Fibroblast of upper back skin (primary cell): ENCODE measurements at regions not wholly inside any gene's neighbourhood (a gene's known extent, or its start where the extent isn't known, plus 50 kb on each side); places are given as distances from the start of the nearest gene placed in this dataset.

Source experiments
- DNase-seq: peaks from one replicate; pipeline ENCODE4 v3.0.0-alpha.2; 2013

DNA sequence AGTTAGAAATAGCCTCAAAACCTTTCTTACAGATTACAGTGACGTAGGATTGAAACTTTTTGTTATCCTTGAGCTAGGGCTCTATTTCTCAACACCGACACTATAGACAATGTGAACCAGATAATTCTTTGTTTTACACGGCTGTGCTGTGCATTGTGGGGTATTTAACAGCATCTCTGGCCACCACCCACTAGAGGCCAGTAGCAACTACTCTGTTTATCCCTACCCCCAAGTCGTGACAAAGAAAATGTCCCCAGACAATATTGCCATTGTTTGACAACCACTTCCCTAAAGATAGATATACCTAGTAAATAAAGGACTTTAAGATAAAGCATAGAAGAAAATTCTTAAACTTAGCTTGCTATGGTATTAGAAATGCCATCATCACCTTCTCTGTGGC is 359.6 kb downstream of the ARL4A start:
- no peak for DNase-seq

DNA sequence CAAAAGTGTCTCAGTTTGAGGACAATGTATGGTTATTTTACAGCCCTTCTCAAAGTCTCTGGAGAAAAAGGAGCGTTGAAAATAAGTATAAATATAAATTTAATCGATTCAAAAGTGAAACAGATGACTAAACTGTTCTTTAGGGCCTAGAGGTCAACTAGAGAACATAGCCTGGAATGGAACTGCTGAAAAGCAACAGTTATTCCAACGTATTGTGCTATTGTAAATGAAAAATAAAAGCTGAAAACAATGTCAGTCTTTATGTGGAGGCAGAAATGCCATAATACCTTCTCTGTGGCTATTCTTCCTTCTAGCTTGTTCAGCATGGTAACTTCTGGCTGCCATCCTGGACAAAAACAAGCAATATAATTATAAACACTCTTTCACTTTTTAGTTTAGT is 362.5 kb downstream of the ARL4A start:
- no peak for DNase-seq

DNA sequence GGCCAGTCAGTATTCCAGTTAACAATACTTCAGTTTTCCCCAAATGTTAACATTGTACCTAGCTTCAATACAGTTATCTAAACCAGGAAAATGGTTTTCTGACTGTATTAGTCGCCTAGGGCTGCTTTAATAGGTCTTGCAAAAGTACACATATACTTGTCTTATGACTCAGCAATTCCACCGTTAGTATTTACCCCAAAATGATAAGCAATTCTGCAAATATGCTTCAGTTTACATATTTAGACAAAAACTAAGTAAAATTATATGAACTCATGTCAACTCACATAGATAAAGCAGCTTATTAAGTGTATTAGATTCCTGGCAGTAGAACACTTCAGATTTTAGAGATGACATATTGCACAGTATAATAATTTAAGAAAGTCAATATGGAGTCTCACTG is 363.3 kb downstream of the ARL4A start:
- peak; percentile 65 for DNase-seq

DNA sequence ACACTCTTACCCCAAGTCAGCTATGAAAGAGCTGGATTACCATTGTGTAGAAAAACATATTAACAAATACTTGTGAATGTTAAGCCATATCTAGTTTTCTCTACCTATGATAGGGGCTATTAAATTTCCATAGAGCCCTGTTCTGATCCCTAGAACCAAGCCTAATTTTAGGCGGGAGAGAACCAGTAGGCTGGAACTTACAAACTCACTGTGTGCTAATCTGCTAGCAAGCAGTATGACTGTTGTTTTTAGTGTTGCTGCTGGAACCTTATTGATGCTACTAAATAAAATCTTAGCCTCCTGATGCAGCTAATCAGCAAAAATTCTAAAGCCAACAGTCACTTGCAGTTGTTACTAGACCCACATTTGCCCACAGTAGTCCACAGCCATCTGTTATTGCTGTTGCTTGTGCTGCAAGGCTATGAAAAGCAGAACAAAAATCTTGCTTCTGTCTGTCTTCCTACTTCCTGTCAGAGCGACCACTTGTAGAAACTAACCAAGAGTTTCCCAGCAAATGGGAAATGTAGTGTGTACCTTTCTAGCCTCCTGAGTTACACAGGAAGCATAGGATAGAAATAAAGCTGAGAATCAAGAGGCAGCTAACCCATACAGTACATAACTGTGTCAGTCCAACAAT is 368.4 kb downstream of the ARL4A start:
- DNase-seq = no peak

DNA sequence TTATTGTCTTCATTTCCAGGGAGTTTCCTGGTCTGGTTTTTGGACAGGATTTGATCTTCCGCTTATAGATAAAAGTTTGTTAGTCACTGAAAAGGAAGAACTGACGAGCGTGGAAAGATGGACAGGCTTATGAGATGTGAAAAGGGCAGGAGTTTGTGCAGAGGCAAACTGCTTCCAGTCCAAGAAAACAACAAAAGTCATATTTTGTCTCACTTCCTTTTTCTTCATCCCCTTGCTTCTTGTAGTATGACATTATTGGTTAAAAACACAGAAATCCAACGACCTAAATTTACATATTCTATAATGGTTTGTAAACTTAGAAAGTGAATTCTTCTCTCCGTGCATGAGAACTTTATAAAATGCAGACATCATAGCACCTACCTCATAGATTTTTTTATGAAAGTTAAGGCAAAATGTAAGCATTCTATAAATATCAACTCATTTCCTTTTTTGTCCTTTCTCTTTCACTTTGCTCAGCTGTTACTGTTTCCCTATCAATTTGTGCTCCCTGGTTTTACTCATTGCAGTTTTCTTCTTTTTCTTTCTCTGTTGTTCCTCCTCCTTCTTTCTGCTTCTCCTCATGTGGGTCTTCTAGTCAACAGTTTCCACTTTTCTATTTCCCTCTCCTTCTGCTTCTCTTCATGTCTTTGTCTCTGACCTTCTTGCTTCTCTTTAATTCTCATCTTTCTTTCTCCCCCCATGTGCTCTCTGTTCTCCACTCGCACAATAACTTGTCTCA is 370.2 kb downstream of the ARL4A start:
- DNase-seq = no peak

DNA sequence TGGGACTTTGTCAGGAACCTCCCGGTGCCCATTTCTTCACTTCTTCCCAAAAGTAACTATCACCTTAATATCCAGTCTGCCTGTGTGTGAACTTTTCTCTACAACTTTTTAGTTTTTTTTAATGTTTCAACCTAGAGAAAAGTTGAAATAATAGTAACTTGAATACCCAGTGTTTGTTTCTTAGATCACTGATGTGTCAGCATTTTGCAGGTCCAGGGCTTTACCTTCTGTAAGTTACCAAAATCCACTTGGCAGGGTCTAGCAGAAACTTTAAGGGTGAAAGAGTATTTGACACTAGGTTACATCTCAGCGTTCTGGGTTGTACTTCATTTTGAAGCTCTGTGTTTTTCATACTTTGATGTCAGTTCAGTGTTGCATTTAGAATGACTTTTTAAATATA is 372.7 kb downstream of the ARL4A start:
- no peak for DNase-seq

DNA sequence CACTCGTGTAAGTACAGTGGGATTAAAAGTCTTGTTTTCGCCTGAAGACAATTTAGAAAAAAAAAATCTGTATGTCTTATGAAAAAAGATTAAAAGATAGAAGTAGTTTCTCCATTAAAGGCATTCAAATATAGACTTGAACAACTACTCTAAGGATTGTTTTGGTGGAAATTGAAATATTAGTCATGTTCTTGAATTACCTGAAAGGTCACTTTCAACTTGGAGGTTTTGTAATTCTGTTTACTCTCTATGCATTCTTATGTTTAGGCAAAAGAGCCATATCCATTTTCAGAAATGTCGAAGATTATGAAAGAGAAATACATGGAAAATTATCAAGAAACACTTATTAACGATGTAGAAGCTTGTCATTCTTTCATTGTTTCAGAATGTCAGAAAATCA is 373.7 kb downstream of the ARL4A start:
- DNase-seq = no peak

DNA sequence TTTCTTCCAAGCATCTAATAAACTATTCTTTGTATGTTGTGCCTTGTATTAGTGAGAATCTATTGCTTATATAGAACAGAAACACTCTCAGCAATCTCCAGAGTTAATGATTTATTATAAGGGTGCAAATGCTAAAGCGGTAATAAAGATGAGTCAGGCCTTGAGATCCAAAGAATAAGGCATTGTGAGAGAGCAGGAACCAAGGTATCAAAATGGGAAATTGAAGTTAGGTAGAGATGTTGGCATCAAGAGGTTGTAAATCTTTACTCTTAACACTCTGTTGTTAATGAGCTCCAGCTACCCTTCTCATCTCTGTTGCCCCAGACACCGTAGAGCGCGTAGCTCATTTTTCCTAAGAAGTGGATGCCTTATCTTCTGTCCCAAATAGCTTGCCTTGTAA is 375.2 kb downstream of the ARL4A start:
- DNase-seq = no peak

DNA sequence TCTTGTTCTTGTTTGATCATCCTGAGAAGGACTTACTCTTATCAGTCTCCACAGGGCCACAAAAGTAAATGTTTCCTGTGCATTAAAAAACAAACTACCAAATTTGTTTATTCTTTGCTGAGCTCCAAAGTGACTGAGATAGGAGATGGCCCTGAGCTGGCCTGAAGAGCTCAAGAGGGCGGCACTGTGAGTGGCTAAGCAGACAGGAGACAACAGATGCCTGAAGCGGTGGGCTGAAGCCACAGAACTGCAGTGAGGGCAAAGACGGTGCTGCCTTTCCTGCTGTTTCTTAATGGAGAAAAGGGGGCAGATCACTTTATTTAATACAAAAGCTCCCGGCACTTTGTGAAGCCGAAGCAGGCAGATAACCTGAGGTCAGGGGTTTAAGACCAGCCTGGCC is 379.6 kb downstream of the ARL4A start:
- DNase-seq = no peak

DNA sequence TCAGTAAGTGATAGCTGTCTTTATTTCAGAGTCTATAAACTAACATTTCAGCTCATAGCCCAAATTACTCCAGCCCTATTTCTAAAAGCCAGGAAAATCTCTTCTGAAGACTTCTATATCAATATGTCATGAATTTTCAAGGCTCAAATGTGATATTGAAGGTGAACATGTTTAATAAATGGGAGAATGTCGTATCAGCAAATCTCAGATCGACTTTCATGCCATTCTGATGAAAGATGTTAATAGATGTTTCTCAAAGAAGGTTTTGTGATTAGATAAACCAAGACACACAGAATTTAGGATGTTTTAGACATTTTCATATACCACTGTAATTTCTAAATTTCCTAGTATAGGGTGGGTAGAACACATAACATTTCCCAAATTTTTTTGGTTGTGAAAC is 380.6 kb downstream of the ARL4A start:
- DNase-seq = no peak

DNA sequence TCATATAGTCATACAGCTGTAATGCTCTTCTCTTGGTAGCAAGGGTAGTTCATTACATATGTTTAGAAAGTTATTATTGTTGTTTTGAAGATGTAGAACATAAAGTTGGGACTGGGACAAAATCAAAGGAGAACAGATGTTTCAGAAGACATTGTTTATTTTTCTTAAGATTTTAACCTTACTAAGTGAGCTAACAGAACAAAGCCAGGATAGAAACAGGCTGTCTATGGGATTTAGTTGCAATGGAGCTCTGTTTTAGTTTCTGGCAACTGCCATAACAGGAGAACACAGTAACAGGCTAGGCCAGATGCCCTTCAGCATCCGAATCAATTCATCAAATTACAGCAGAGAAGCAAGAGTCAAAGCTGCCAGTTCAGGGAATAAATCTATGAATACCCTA is 382.4 kb downstream of the ARL4A start:
- DNase-seq = no peak

DNA sequence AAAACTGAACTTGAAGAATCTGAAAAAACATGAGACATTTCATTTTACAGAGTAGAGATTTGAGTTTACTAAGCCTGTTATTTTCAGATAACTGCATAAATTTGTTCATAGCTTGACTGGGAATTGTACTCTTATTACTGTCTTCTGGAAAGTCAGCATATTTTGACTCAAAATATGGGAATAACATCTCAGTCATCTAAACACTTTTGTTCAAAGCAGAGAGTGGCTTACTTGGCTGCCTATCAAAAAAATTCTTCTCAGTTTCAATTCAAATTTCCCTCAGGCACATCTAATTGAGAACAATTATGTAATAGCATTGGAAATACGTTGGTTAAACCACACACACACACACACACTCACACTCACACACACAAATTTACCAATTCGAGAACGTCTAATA is 384.6 kb downstream of the ARL4A start:
- no peak for DNase-seq

DNA sequence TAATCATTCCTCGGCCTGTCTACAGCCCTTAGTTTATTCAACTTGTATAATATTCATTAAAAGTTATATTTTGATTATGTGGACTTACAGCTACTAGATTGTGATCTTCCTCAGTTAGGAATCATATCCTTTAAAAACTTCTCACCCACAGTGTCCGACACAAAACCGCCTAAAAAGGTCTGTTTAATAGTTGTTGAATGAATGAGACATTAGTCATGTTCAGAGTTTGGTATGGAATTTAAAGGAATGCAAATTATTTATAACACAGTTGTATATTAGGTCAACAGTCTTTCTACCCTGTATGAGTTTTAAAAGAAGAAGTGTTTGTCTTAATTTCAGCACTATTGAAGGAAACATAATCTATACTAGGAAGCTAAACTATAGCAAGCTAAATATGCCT is 390.0 kb downstream of the ARL4A start:
- peak; percentile 64 for DNase-seq

DNA sequence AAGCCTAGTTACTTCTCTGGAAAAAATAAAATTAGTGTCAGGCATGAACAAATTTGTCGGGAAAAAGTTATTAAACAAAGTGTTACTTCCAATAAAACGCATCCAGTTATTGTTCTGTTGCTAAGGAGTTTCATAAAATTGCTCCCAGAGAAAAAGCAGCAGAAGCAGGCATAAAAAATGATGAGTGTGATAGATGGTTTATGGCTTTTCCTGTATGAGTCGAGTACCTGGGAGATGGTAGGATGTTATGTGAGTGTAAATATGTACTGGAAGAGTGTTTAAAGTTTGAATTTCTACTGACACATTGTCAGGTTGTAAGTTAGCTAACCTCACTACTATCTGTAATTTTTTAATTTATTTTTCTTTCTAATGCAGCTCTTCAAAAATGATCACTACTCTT is 390.7 kb downstream of the ARL4A start:
- no peak for DNase-seq

DNA sequence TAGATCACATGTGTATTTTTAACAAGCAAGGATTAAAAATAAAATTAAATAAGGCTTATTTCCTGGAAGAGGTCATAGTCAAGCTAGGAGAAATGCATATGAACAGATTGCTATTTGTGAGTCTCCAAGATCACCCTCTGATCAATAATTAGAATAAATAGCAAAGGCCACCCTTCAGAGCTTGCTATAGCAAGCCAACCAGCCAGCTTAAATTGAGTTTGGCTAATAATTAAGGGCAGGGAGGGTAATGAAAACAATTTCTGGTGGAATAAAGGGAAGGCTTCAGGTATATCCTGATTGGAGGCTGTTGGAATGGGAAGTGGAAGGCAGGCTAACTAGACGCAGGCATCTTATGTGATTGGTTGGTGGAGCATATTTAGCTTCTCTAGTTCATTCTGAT is 403.5 kb downstream of the ARL4A start:
- DNase-seq = no peak

DNA sequence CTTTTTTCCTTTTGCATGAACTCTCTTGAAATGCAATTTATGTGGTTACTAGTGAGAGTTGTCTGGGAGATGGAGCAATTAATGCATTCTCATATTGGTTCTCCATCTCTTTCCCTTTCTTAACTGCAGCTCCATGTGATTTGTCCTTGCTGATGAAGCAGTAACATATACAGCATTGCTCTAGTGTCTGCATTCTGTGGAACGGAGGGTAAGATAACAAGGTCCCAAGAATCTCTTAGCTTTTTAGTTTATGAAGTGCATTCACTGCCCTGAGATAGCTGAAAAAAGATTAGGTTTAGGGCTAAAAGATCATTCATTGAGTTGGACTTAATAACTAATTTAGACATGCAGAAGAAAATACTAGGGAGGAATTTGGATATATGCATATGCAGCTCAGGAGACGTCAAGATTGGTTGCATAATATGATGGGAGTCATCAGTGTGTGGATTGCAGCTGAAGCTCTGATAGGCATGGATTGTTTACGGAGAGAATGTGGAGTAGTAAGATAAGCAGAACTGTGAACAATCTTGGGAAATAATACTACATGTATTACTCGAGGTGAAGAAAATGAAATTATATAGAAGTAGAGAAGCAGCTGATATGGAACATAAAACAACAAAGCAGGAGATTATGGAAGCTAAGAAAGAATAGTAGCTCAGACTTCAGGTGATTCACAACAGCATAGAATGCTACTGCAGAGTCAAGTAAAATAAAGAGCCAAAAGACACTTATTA is 404.7 kb downstream of the ARL4A start:
- DNase-seq = no peak

DNA sequence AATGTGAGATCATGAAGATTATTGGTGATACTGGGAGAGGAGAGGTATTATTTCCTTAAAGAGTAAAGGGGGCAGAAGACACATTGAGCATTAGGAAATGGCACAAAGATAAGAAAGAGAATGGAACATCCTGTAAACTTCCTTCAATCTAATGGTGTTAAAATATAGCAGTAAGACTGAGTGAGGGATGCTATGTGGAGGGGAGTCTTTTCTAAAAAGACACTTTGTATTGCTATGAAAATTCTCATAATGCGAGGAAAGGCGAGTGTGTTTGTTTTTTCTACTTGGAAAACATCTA is 405.2 kb downstream of the ARL4A start:
- no peak for DNase-seq

DNA sequence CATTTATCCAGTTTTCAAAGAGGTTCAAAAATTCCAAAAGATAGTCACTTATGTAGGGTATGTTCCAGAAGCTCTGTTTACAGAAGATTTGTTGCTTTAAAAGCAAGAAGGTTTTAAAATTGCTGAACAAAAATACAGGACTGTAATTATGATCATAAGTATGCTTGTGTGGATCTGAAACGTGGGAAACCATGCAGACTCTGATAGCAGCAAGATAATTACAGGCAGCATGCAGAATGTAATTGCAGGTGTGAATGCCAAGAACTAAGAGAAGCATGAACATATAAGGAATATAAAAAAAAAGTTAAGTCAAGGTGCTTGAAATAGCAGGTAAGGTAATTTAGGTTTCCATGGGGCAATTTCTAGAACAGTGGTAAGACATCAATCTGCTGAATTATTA is 405.7 kb downstream of the ARL4A start:
- DNase-seq = no peak

DNA sequence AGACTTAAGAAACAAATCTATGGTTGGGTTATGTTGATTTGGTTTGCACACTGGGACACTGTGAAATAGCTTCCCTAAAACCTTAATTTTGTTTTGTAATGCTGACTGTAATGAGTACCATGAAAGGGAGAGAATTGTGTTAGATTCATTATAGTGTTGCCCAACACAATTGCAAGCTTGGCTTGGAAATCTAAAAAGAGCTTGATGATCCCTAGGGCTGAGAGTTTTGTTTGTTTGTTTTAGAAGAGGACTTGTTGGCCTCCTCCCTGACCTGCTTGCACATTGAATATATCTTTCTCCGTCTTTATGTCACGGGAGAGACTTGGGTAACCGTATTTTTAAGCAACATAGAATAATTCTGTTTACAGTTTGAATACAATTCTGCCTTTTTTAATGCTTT is 410.1 kb downstream of the ARL4A start:
- DNase-seq = no peak

DNA sequence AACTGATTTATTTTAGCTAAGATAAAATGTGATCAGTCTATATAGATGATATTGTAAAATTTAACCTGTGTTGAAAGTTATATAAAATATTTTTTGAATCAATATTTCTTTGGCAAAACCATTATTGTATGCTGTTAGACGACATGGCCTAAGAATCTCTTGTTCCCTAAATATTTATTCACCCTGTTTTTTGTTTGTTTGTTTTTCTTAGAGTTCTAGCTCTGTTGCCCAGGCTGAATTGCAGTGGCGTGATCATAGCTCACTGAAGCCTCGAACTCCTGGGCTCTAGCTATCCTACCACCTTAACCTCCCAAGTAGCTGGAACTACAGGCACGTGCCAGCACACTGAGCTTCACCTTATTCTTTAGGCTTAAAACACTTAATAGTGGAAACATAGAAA is 410.7 kb downstream of the ARL4A start:
- no peak for DNase-seq

DNA sequence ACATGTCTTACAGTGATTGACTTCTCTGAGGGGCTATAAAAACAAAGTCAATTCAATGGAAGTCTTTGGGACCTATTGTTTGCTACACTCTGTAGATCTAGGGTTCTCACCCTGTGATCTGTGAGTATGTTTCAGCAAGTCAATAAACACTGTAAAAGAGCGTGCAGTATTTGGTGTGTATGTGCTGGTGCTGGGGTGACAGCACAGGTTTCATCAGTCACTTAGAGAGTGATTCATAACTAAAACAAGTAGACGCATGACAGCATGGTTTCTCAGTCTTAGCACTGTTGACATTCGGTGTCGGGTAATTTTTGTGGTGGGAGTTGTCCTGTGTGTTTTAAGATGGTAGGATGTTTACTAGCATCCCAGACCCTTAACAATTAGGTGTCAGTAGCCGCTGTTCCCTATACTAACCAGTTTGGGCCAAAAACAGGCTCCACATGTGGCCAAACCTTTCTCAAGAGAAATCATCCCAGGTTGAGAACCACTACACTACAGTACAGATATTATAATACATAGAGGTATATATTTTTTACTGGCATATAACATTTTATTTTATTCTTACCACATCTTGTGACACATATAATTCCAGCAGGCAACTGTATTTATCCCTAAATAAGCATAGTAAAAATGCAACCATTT is 411.8 kb downstream of the ARL4A start:
- DNase-seq = no peak

DNA sequence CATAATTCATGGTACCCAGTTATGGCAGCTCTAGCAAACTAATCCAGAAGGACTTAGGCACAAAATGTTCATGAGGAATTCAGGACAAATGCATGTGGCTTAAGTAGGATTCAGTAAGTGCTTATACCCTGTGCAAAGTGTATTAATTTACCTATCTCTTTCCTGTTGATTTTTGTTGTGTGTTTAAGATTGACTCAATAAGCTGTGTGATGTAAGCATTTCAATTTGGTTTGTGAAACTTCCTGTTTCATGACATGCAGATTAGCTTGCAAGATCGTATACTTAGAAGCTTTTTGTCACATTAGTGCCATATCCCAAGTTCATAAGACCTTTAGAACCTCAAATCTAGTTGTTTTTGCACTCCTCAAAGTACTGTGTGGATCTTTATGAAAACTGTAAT is 416.7 kb downstream of the ARL4A start:
- DNase-seq = no peak

DNA sequence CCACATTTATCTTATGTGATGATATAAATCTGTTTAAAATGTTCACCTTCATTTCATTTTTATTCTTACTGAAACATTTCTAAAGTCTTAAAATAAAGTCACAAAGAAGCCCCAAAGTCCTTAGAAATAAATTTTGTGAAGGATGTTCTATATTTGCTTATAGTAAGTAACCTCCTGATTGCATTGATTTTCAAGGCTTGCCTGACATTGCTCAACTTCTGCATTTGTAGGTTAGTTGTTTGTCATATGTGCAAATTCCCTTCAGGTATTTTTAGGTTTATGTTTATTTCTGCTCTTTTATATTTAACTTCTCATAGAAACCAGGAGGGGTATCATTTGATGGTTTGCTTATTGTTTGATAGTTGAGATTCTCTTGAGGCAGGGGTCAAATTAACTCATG is 417.8 kb downstream of the ARL4A start:
- no peak for DNase-seq

DNA sequence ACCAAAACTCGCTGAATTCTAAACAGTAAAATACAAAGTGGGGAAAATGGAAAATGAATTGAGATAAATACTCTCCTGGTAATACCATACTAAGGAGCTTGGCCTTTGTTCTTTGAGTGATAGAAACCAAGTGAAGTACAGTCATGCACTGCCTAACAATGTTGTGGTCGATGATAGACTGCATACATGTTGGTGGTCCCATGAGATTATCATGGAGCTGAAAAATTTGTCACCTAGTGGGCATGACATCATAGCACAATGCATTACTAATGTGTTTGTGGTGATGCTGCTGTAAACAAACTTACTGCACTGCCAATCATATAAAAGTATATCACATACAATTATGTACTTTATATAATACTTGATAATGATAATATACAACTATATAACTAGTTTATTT is 419.1 kb downstream of the ARL4A start:
- no peak for DNase-seq
